Mucosa of stomach (tissue), 1 donor: ENCODE measurements at regions not wholly inside any gene's neighbourhood (a gene's known extent, or its start where the extent isn't known, plus 50 kb on each side); places are given as distances from the start of the nearest gene placed in this dataset.
"Not testable (repeated sequence)": the region's sequence is repeated elsewhere in the genome, so short reads cannot be mapped to it uniquely, and the experiment has no call there.

Experiments used
- H3K27me3 ChIP-seq: one replicate; pipeline ENCODE4 v1.7.0; 2013; ENCODE audit warnings: mild to moderate bottlenecking, low read length; ENCODE audit not compliant: control insufficient read depth, insufficient read depth
- H3K36me3 ChIP-seq: one replicate; pipeline ENCODE4 v1.7.0; 2013; ENCODE audit warnings: low read length; ENCODE audit not compliant: control insufficient read depth, insufficient read depth
- H3K4me1 ChIP-seq: one replicate; pipeline ENCODE4 v1.7.0; 2013; ENCODE audit warnings: mild to moderate bottlenecking, low read length; ENCODE audit not compliant: control insufficient read depth, insufficient read depth
- H3K4me3 ChIP-seq: one replicate; pipeline ENCODE4 v1.7.0; 2013; ENCODE audit warnings: low read length
- H3K9ac ChIP-seq: one replicate; pipeline ENCODE4 v1.7.0; 2013; ENCODE audit warnings: mild to moderate bottlenecking, low read length, moderate library complexity
- H3K9me3 ChIP-seq: one replicate; pipeline ENCODE4 v1.7.0; 2013; ENCODE audit warnings: mild to moderate bottlenecking, low read length, moderate library complexity; ENCODE audit not compliant: control insufficient read depth
- donor health status: Pancreatic carcinoma.

DNA sequence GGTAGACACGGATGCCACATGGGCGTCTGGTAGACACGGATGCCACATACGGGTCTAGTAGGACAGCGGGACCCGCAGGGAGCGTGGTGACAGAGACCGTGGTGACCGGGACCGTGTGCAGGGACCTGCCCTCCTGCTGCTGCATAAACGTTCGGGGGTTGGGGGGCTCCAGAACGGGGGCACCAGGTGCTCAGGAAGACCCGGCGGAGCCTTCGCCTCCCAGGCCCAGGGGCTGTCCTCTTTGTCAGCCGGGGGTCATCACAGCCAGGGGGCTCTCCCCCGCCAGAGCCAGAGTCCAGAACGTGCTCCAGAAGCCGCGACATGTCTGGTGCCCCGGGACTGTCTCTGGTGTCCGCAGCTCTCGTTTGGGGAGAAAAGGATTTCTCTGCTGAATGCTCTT is 69.2 kb upstream of the ADGRA1 start:
- Histone ChIP-seq H3K27me3 (peaks cover 12% of the 10 kb centered on the region), H3K9me3 (no peaks in the 10 kb centered on the region)

DNA sequence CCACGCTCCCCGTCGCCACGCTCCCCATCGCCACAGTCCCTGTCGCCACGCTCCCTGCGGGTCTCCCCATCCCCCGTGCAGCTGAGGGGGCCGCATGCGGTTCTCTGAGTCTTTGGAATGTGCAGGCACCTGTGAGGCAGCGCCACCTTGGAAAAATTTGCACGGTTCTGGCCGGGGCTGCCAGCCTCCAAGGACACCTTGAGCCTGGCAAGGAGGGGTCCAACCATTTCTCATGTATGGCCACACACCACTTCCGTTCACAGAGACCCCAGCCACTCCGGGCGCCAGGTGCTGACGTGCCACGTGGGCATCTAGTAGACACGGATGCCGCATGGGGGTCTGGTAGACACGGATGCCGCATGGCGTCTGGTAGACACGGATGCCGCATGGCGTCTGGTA is 70.5 kb upstream of the ADGRA1 start:
- Histone ChIP-seq H3K9ac (no peak overlapping the region), H3K27me3 (peaks cover 4% of the 10 kb centered on the region), H3K36me3 (no peaks in the 10 kb centered on the region), H3K9me3 (no peaks in the 10 kb centered on the region), H3K4me1 (peaks cover 11% of the 10 kb centered on the region), H3K4me3 (no peak overlapping the region)

More for the DNA sequence above, 69.2 kb upstream of the ADGRA1 start:
- Histone ChIP-seq H3K9ac (no peak overlapping the region), H3K36me3 (no peaks in the 10 kb centered on the region), H3K4me1 (peaks cover 12% of the 10 kb centered on the region), H3K4me3 (no peak overlapping the region)

DNA sequence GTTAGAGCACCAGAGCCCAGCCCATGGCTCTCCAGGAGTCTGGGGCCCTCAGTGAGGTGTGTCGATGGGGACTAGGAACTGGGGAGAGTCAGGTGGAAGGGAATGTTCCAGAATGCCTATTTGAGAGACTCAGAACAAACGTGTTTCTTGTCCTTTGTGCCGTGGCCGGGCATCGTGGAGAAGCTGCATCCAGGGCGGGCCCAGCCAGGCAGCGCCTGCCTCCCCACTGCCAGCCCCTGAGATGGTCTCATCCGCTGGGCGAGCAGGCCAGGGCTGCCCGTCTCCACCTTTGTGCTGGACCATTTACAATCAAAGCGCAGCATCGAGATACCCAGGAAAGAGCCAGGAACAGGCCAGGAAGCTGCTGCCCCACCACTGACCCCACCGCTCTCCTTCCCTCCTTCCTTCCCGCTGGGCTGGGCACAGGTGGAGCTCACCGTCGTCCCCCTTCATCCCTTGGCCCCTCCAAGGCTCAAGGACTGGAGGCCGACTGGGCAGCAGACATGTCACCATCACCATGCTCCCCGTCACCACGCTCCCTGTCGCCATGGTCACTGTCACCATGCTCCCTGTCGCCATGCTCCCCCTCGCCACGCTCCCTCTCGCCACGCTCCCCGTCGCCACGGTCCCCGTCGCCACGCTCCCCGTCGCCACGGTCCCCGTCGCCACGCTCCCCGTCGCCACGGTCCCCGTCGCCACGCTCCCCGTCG is 71.1 kb upstream of the ADGRA1 start:
- Histone ChIP-seq H3K9ac (no peak overlapping the region), H3K27me3 (no peaks in the 10 kb centered on the region), H3K36me3 (no peaks in the 10 kb centered on the region), H3K4me3 (no peak overlapping the region), H3K4me1 (peaks cover 9% of the 10 kb centered on the region), H3K9me3 (no peaks in the 10 kb centered on the region)

DNA sequence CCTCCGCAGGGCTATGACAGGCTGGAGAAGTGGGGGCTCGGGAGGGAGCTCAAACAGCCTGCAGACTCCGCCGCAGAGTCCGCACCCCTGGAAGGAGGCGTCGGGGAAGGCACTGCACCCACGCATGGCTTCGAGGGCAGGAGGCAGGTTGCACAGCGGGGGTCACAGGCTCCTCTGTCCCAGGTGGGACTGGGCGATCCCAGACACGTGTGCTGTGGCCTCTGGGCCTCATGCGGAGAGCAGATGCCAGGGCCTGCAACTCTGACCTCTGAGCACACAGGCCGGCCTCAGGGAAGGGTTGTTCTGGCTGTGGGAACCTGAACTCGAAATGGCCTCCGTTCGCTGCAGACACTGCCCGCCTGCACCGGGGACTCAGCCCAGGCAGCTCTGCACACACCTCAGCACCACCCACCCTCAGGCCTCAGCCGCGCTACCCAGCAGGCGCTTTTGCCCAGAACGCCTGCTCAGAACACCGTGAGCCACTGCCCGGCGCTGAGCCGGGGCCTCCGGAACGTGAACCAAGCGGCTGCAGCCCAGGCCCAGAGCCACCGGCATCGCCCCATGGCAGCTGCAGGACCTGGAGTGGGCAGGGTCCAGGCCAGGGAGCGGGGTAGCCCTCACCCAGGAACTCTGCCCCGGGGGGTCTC is 71.8 kb upstream of the ADGRA1 start:
- Histone ChIP-seq H3K36me3 (no peaks in the 10 kb centered on the region), H3K9ac (no peak overlapping the region)

DNA sequence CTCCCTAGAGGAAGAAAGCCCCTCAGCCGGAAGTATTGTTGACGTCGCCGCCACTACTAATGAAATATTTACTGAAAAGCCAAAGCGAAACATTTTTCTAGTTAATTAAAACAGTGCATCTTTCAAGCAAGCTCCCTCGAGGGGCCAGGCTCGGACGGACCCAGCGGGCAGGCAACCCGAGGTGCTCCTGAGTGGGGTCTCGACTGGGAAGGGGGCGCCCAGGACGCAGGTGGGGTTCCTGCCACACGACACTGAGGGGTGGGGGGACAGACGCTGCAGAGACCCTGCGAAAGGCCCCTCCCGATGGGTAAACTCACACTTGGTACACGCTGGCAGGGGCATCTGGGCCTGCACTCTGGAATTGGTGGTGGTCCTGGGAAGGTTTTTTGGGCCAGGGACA is 72.4 kb upstream of the ADGRA1 start:
- no peaks in the 10 kb centered on the region for H3K36me3 ChIP-seq
- H3K4me3 ChIP-seq: no peak overlapping the region
- H3K9me3 ChIP-seq: no peaks in the 10 kb centered on the region
- H3K4me1 ChIP-seq: peaks cover 9% of the 10 kb centered on the region
- no peak overlapping the region for H3K9ac ChIP-seq
- no peaks in the 10 kb centered on the region for H3K27me3 ChIP-seq

More for the DNA sequence above, 71.8 kb upstream of the ADGRA1 start:
- Histone ChIP-seq H3K4me1 (peaks cover 9% of the 10 kb centered on the region), H3K9me3 (no peaks in the 10 kb centered on the region), H3K27me3 (no peaks in the 10 kb centered on the region), H3K4me3 (no peak overlapping the region)

DNA sequence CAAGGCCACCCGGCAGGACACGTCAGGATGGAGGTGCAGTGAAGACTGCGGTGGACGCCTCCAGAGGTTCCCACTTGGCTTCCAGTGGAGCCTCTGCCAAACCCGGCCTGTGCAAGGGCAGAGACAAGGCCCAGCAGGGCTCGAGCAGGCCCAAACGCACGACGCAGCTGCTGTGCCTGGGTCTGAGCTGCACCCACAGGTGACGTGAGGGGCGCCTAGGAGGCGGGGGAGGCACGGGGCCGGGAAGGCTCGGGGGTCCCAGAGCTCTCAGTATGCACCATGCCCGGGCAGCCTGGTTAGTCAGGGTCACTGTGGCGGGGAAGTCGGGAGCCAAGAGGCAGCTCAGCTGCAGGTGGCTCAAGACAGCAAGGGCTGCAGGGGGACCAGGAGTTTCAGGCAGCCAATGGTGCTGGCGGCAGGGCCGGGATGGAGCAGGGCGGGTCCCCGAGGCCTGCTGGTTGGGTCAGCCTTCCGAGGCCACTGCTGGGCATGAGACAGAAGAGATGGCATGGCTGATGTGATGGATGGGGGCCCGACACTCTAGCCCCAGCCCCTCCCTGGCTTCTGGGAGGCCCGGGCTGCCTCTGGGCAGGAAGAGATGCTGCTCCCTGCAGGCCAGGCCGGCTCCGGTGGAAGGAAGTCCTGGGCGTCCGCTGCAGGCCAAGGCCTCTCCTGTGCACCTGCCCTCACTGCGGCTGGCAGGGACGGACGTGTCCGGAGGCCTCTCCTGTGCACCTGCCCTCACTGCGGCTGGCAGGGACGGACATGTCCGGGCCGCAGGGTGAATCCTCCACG is 72.2 kb upstream of the CFAP46 start:
- Histone ChIP-seq H3K4me3 (no peak overlapping the region), H3K27me3 (no peaks in the 10 kb centered on the region), H3K4me1 (peaks cover 16% of the 10 kb centered on the region), H3K9me3 (no peaks in the 10 kb centered on the region), H3K36me3 (no peaks in the 10 kb centered on the region), H3K9ac (no peak overlapping the region)

DNA sequence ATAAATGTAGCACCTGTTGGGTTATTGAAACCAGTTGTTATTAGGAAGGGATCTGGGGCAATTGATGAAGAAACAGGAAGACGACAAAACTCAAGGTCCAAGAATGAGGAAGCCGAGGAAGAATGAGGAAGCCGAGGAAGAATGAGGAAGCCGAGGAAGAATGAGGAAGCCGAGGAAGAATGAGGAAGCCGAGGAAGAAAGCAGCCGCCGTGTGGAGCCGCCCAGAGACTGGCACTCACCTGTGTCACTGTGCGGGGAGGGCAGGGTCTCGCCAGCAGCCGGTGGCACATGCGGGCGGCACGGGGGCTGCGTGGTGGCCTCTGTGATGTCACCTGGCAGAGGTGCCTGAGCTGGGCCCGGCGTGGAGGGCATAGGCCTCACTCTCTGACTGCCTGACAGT is 71.1 kb upstream of the CFAP46 start:
- no peak overlapping the region for H3K4me3 ChIP-seq
- H3K27me3 ChIP-seq: no peaks in the 10 kb centered on the region
- peaks cover 28% of the 10 kb centered on the region for H3K4me1 ChIP-seq
- no peaks in the 10 kb centered on the region for H3K9me3 ChIP-seq
- H3K36me3 ChIP-seq: no peaks in the 10 kb centered on the region
- H3K9ac ChIP-seq: no peak overlapping the region

DNA sequence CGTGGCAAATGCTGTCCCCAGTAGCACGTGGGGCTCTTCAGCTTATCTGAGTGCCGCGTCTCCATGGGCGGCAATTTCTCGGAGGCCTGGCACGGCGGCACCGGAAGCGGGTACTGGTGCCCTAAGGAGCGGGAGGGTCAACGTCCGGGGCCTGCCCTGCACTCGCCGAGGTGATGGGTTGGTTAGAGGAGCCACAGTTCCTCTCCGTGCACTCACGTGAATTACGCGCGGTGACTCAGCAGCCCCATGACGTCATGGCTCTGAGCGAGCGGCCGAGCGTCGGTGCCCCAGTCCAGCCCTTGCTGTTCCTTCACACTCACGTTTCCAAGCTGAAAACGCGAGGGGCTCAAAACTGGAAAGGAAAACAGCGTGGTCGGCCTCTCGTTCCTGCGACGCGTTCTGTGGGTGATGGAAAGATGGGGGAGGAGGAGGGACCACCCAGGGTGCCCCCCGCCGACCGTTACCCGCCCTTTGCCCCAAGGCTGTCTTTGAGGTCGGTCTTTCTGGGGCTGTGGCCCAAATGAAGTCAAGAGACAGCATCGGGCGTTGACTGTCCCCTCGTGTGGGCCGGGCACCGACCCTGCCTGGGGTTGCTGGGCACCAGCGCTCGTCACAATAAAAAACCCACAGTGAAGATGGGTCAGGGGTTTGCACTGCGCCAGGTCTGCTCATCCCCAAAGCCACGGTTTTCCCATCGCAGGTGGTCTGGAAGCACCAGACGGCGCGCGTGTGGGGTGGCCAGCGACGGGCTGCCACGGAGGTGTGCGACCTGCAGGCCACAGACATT is 70.4 kb upstream of the CFAP46 start:
- Histone ChIP-seq H3K4me3 (no peak overlapping the region), H3K9me3 (no peaks in the 10 kb centered on the region), H3K4me1 (peaks cover 33% of the 10 kb centered on the region), H3K36me3 (no peaks in the 10 kb centered on the region), H3K27me3 (no peaks in the 10 kb centered on the region), H3K9ac (no peak overlapping the region)

DNA sequence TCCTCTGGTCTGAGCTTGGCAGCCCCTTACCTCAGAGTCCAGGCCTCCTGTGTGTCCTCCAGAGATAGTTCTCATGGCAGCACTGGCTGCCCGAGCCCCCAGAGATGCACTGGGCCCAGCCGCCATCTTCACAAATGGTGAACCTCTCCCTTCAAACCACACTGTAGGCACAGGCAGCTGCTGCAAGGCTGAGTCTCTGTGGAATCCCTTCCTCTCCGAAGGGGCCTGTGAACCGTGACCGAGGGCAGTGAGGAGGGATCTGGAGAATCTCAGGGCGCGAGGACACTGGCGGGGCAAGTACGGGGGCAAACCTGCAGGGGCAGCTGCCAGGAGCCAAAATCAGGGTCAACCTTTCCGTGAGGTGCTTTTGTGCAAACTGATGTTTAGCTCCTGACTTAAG is 69.5 kb upstream of the CFAP46 start:
- no peaks in the 10 kb centered on the region for H3K36me3 ChIP-seq
- peaks cover 42% of the 10 kb centered on the region for H3K4me1 ChIP-seq

DNA sequence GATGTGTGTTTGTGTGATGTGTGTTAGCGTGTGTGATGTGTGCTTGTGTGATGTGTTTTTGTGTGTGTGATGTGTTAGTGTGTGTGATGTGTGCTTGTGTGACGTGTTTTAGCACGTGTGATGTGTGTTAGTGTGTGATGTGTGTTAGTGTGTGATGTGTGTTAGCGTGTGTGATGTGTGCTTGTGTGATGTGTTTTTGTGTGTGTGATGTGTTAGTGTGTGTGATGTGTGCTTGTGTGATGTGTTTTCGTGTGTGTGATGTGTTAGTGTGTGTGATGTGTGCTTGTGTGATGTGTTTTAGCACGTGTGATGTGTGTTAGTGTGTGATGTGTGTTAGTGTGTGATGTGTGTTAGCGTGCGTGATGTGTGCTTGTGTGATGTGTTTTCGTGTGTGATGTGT is 69.0 kb upstream of the CFAP46 start:
- H3K9me3 ChIP-seq, H3K4me3 ChIP-seq, H3K27me3 ChIP-seq, H3K9ac ChIP-seq, H3K36me3 ChIP-seq: not testable (repeated sequence)
- peaks cover 47% of the 10 kb centered on the region for H3K4me1 ChIP-seq

More for the DNA sequence above, 69.5 kb upstream of the CFAP46 start:
- Histone ChIP-seq H3K4me3 (no peak overlapping the region), H3K9ac (no peak overlapping the region), H3K9me3 (no peaks in the 10 kb centered on the region), H3K27me3 (no peaks in the 10 kb centered on the region)

DNA sequence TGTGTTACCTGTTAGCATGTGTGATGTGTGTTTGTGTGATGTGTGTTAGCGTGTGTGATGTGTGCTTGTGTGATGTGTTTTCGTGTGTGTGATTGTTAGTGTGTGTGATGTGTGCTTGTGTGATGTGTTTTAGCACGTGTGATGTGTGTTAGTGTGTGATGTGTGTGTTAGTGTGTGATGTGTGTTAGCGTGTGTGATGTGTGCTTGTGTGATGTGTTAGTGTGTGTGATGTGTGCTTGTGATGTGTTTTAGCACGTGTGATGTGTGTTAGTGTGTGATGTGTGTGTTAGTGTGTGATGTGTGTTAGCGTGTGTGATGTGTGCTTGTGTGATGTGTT is 68.4 kb upstream of the CFAP46 start:
- H3K9me3 ChIP-seq, H3K9ac ChIP-seq, H3K27me3 ChIP-seq, H3K36me3 ChIP-seq, H3K4me3 ChIP-seq: not testable (repeated sequence)
- H3K4me1 ChIP-seq: peaks cover 47% of the 10 kb centered on the region
